ENCODE measurements at regions not wholly inside any gene's neighbourhood (a gene's known extent, or its start where the extent isn't known, plus 50 kb on each side); places are given as distances from the start of the nearest gene placed in this dataset.

GRCh38 chr21:23633447-23633940 lies 1973.8 kb downstream of the MRPL39 start:
- no peak overlapping the region for H3K4me3 ChIP-seq (ENCODE audit: low read length)
- intact Hi-C loops (cut with micrococcal nuclease), result no loop called here
- Mint-ChIP-seq H3K4me1 (no peaks in the 10 kb centered on the region), H3K27ac (no peak overlapping the region), H3K27me3 (ENCODE audit: low read depth in 2 of 2) (no peaks in the 10 kb centered on the region), H3K36me3 (no peaks in the 10 kb centered on the region), H3K4me3 (no peak overlapping the region), H3K9me3 (peaks cover under 1 to 3% of the 10 kb centered on the region in 2 donors)
- H3K4me1 ChIP-seq (ENCODE audit: control insufficient read depth, insufficient read depth, low read length), result no peaks in the 10 kb centered on the region
- H3K36me3 ChIP-seq (ENCODE audit: control insufficient read depth, insufficient read depth, low read length), result no peaks in the 10 kb centered on the region
- ATAC-seq (no peak), DNase-seq (no peak)
- WGBS (ENCODE audit: insufficient coverage), result 77% methylated on average over 4 of the region's 5 CpGs
- TF ChIP-seq CTCF (IDR thresholded peaks at IDR 0.05), result no peak
- H3K27ac ChIP-seq (ENCODE audit: low read length), result no peak overlapping the region
- H3K9me3 ChIP-seq (ENCODE audit: control insufficient read depth, insufficient read depth, low read length), result no peaks in the 10 kb centered on the region
- H3K27me3 ChIP-seq (ENCODE audit: control insufficient read depth, insufficient read depth, low read length), result no peaks in the 10 kb centered on the region

DNA sequence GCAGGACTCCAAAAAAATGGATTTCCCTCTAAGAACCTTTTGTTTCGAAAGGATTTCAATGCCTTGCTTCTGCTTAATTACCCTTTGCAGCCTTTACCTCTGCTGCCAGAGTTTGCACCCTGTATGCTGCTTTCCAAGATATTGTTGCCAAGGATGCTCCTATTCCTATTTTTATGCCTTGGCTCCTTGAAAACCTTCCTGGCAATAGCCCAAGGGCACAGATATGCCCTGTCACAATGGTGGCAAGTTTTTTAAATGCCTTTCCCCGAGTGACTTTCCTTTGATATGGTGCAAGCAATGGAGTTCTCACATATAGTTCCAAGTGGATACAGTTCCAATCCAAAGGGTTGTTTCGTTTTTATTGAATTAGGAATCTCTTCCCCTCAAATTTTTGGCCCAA lies 1983.0 kb downstream of the MRPL39 start:
- H3K27me3 ChIP-seq (ENCODE audit: control insufficient read depth, insufficient read depth, low read length), result no peaks in the 10 kb centered on the region
- Mint-ChIP-seq H3K27ac (no peak overlapping the region), H3K36me3 (no peaks in the 10 kb centered on the region), H3K4me1 (no peaks in the 10 kb centered on the region), H3K27me3 (ENCODE audit: low read depth in 2 of 2) (no peaks in the 10 kb centered on the region), H3K4me3 (no peak overlapping the region), H3K9me3 (peaks cover 5 to 8% of the 10 kb centered on the region in 2 donors)
- DNase-seq (no peak), ATAC-seq (no peak)
- H3K27ac ChIP-seq (ENCODE audit: low read length), result no peak overlapping the region
- TF ChIP-seq CTCF (IDR thresholded peaks at IDR 0.05), result no peak
- no peak overlapping the region for H3K4me3 ChIP-seq (ENCODE audit: low read length)
- intact Hi-C loops (cut with micrococcal nuclease), result no loop called here
- H3K36me3 ChIP-seq (ENCODE audit: control insufficient read depth, insufficient read depth, low read length), result no peaks in the 10 kb centered on the region
- no peaks in the 10 kb centered on the region for H3K4me1 ChIP-seq (ENCODE audit: control insufficient read depth, insufficient read depth, low read length)
- H3K9me3 ChIP-seq (ENCODE audit: control insufficient read depth, insufficient read depth, low read length), result no peaks in the 10 kb centered on the region
- 71% methylated on average over 2 of the region's 3 CpGs for WGBS (ENCODE audit: insufficient coverage)

GRCh38 chr21:23613014-23613413 lies 1994.3 kb downstream of the MRPL39 start:
- Mint-ChIP-seq H3K4me3 (no peak overlapping the region), H3K36me3 (no peaks in the 10 kb centered on the region), H3K27me3 (ENCODE audit: low read depth in 2 of 2) (no peaks in the 10 kb centered on the region), H3K27ac (no peak overlapping the region), H3K4me1 (no peaks in the 10 kb centered on the region), H3K9me3 (peaks cover 8 to 13% of the 10 kb centered on the region in 2 donors)
- Histone ChIP-seq H3K4me3 (ENCODE audit: low read length) (no peak overlapping the region), H3K36me3 (ENCODE audit: control insufficient read depth, insufficient read depth, low read length) (no peaks in the 10 kb centered on the region), H3K9me3 (ENCODE audit: control insufficient read depth, insufficient read depth, low read length) (no peaks in the 10 kb centered on the region), H3K4me1 (ENCODE audit: control insufficient read depth, insufficient read depth, low read length) (no peaks in the 10 kb centered on the region), H3K27ac (ENCODE audit: low read length) (no peak overlapping the region), H3K27me3 (ENCODE audit: control insufficient read depth, insufficient read depth, low read length) (no peaks in the 10 kb centered on the region)
- no peak for TF ChIP-seq CTCF (IDR thresholded peaks at IDR 0.05)
- intact Hi-C loops (cut with micrococcal nuclease), result no loop called here
- 68% methylated on average over 3 of the region's 4 CpGs for WGBS (ENCODE audit: insufficient coverage)
- ATAC-seq (no peak), DNase-seq (no peak)

- H3K4me1 Mint-ChIP-seq, result no peaks in the 10 kb centered on the region
Measured at GRCh38 chr21:23612210-23612609, 1995.1 kb downstream of the MRPL39 start.

More at GRCh38 chr21:23612210-23612609, 1995.1 kb downstream of the MRPL39 start:
- H3K36me3 Mint-ChIP-seq, result no peaks in the 10 kb centered on the region
- Histone ChIP-seq H3K27ac (ENCODE audit: low read length) (no peak overlapping the region), H3K27me3 (ENCODE audit: control insufficient read depth, insufficient read depth, low read length) (no peaks in the 10 kb centered on the region), H3K4me1 (ENCODE audit: control insufficient read depth, insufficient read depth, low read length) (no peaks in the 10 kb centered on the region), H3K36me3 (ENCODE audit: control insufficient read depth, insufficient read depth, low read length) (no peaks in the 10 kb centered on the region), H3K4me3 (ENCODE audit: low read length) (no peak overlapping the region), H3K9me3 (ENCODE audit: control insufficient read depth, insufficient read depth, low read length) (no peaks in the 10 kb centered on the region)
- no peak overlapping the region for H3K4me3 Mint-ChIP-seq
- peaks cover 9 to 14% of the 10 kb centered on the region in 2 donors for H3K9me3 Mint-ChIP-seq
- H3K27ac Mint-ChIP-seq, result no peak overlapping the region
- no peaks in the 10 kb centered on the region for H3K27me3 Mint-ChIP-seq (ENCODE audit: low read depth in 2 of 2)
- no peak for DNase-seq
- no peak for TF ChIP-seq CTCF (IDR thresholded peaks at IDR 0.05)
- 88% methylated on average over 1 of the region's 1 CpG for WGBS (ENCODE audit: insufficient coverage)
- intact Hi-C loops (cut with micrococcal nuclease), result no loop called here
- ATAC-seq, result no peak

All from natural killer cell (primary cell).